Ishikawa (cell line): ENCODE measurements at regions not wholly inside any gene's neighbourhood (a gene's known extent, or its start where the extent isn't known, plus 50 kb on each side); places are given as distances from the start of the nearest gene placed in this dataset.

Experiments
- CEBPB ChIP-seq: IDR thresholded peaks from 2 replicates; pipeline ENCODE4 v1.6.1; 2012
- CREB1 ChIP-seq: IDR thresholded peaks from 2 replicates; pipeline ENCODE4 v1.6.1; 2012; ENCODE audit warnings: low read depth
- EGR1 ChIP-seq: IDR thresholded peaks from 2 replicates; pipeline ENCODE4 v1.6.1; 2012
- EP300 ChIP-seq: IDR thresholded peaks from 2 replicates; pipeline ENCODE4 v1.6.1; 2012; ENCODE audit warnings: borderline replicate concordance
- FOXM1 ChIP-seq: IDR thresholded peaks from 2 replicates; pipeline ENCODE4 v1.6.1; 2012; ENCODE audit warnings: low read depth, borderline replicate concordance
- MAX ChIP-seq: IDR thresholded peaks from 2 replicates; pipeline ENCODE4 v1.6.1; 2012
- NFIC ChIP-seq: IDR thresholded peaks from 2 replicates; pipeline ENCODE4 v1.6.1; 2012
- RAD21 ChIP-seq: IDR thresholded peaks from 2 replicates; pipeline ENCODE4 v1.6.1; 2012; ENCODE audit warnings: low read depth
- REST ChIP-seq: IDR thresholded peaks from 2 replicates; pipeline ENCODE4 v1.6.1; 2012; ENCODE audit warnings: low read depth, mild to moderate bottlenecking
- TAF1 ChIP-seq: IDR thresholded peaks from 2 replicates; pipeline ENCODE4 v1.6.1; 2012; ENCODE audit warnings: low read depth, mild to moderate bottlenecking
- TCF12 ChIP-seq: IDR thresholded peaks from 2 replicates; pipeline ENCODE4 v1.6.1; 2012; ENCODE audit warnings: low read depth
- TEAD4 ChIP-seq: IDR thresholded peaks from 2 replicates; pipeline ENCODE4 v1.6.1; 2012
- USF1 ChIP-seq: IDR thresholded peaks from 2 replicates; pipeline ENCODE4 v1.6.1; 2012
- YY1 ChIP-seq: IDR thresholded peaks from 2 replicates; pipeline ENCODE4 v1.6.1; 2012; ENCODE audit warnings: low read depth
- ZBTB7A ChIP-seq: IDR thresholded peaks from 2 replicates; pipeline ENCODE4 v1.6.1; 2012; ENCODE audit warnings: low read depth

GRCh38 chr5:175045820-175046219, 321.4 kb downstream of the MSX2 start:
- TF ChIP-seq EP300 (no peak), RAD21 (no peak), MAX (no peak), TCF12 (no peak), CREB1 (no peak), USF1 (no peak), YY1 (no peak), ZBTB7A (no peak), EGR1 (no peak), NFIC (no peak), TEAD4 (no peak), CEBPB (no peak), FOXM1 (no peak), TAF1 (no peak), REST (no peak)

- TF ChIP-seq ZBTB7A: no peak
These were observed 313.4 kb downstream of the MSX2 start for GRCh38 chr5:175037820-175038219.

GRCh38 chr5:175035882-175036533, 311.6 kb downstream of the MSX2 start:
- TF ChIP-seq TCF12 (no peak), TAF1 (no peak), RAD21 (no peak), REST (no peak), TEAD4 (no peak), EP300 (no peak), FOXM1 (no peak), CEBPB (no peak), USF1 (no peak), EGR1 (no peak), MAX (no peak), ZBTB7A (no peak), NFIC (no peak), YY1 (no peak), CREB1 (no peak)

- no peak for TF ChIP-seq EP300
- TF ChIP-seq USF1: no peak
- TF ChIP-seq TAF1: no peak
- TF ChIP-seq NFIC: no peak
- no peak for TF ChIP-seq CREB1
- TF ChIP-seq MAX: no peak
- no peak for TF ChIP-seq RAD21
- no peak for TF ChIP-seq YY1
- TF ChIP-seq FOXM1: no peak
- no peak for TF ChIP-seq REST
- no peak for TF ChIP-seq TEAD4
- no peak for TF ChIP-seq EGR1
- no peak for TF ChIP-seq CEBPB
- TF ChIP-seq ZBTB7A: no peak
- TF ChIP-seq TCF12: no peak
These were observed 310.5 kb downstream of the MSX2 start for GRCh38 chr5:175034924-175035323.
